ENCODE measurements at regions not wholly inside any gene's neighbourhood (a gene's known extent, or its start where the extent isn't known, plus 50 kb on each side); places are given as distances from the start of the nearest gene placed in this dataset.

DNA sequence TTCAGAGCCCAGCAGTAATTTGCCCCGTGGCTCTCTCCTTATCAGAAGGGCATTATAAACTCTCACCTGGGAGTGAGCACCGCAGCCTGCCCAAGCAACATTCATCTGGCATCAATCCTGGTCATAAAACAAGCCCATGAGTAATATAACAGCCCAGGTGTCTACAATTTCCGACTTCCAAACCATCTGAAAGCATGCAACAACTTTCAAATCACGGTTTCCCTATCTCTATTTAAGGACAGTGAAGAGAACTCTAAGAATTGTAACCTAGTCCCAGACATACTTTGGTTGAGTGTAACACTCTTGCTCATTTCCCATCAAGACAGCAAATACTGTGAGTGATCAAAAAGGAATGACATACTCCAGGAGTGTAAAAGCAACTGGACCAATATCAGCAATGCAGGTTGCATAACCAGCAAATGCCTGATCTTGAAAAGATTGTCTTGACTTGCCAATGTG, 487.4 kb upstream of the SOX9 start:
- Mint-ChIP-seq H3K27ac (ENCODE audit: low read depth, unreplicated experiment) (no peak overlapping the region), H3K4me3 (ENCODE audit: unreplicated experiment) (peak overlapping the region; percentile 25), H3K36me3 (ENCODE audit: insufficient read depth, unreplicated experiment) (no peaks in the 10 kb centered on the region), H3K9me3 (ENCODE audit: unreplicated experiment) (no peaks in the 10 kb centered on the region), H3K4me1 (ENCODE audit: insufficient read depth, unreplicated experiment) (peaks cover 21% of the 10 kb centered on the region), H3K27me3 (ENCODE audit: insufficient read depth, unreplicated experiment) (no peaks in the 10 kb centered on the region)
- TF ChIP-seq, protein P1, sequence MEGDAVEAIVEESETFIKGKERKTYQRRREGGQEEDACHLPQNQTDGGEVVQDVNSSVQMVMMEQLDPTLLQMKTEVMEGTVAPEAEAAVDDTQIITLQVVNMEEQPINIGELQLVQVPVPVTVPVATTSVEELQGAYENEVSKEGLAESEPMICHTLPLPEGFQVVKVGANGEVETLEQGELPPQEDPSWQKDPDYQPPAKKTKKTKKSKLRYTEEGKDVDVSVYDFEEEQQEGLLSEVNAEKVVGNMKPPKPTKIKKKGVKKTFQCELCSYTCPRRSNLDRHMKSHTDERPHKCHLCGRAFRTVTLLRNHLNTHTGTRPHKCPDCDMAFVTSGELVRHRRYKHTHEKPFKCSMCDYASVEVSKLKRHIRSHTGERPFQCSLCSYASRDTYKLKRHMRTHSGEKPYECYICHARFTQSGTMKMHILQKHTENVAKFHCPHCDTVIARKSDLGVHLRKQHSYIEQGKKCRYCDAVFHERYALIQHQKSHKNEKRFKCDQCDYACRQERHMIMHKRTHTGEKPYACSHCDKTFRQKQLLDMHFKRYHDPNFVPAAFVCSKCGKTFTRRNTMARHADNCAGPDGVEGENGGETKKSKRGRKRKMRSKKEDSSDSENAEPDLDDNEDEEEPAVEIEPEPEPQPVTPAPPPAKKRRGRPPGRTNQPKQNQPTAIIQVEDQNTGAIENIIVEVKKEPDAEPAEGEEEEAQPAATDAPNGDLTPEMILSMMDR (IDR thresholded peaks at IDR 0.05; ENCODE audit: unreplicated experiment) = no peak
- CTCF ChIA-PET = no interaction called here
- BruUV-seq (replicated peaks) = no TSS peak
- POLR2A ChIA-PET = interaction anchor here (0.6 to 1.3 kb wide), 4 partner anchors 15 to 829 kb away, joined by 3 read pairs; no protein-coding TSS in a partner anchor
- DNase-seq (ENCODE audit: unreplicated experiment) = peak; percentile 83
- intact Hi-C loops (cut with micrococcal nuclease) = no loop called here

DNA sequence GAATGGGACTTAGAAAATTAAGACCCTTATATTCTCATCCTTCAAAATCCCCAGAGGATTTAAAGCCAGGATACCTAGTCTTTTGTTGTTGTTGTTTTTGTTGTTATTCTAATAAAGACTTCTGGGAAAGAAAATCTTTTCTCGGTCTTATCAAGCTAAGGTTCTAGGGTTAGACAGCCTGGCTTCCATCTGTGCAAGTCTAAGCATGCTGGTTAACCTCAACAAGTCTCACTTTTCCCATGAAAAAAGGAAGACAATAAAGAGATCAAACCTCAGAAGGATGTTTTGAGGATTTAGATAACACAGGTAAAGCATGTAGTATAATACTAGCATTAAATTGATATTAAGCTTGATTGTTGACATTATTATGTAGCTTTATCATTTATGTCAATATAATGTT, 486.4 kb upstream of the SOX9 start:
- H3K4me1 Mint-ChIP-seq (ENCODE audit: insufficient read depth, unreplicated experiment) = peaks cover 21% of the 10 kb centered on the region
- intact Hi-C loops (cut with micrococcal nuclease) = no loop called here
- no peaks in the 10 kb centered on the region for H3K27me3 Mint-ChIP-seq (ENCODE audit: insufficient read depth, unreplicated experiment)
- DNase-seq (ENCODE audit: unreplicated experiment) = no peak
- no peaks in the 10 kb centered on the region for H3K9me3 Mint-ChIP-seq (ENCODE audit: unreplicated experiment)
- ChIA-PET POLR2A (interaction anchor here (0.8 to 1.3 kb wide), 3 partner anchors 14 to 383 kb away, joined by 3 to 4 read pairs (median 3); no protein-coding TSS in a partner anchor), CTCF (interaction anchor here (0.6 kb wide), 2 partner anchors 148 to 173 kb away, joined by 3 to 4 read pairs; no protein-coding TSS in a partner anchor)
- H3K4me3 Mint-ChIP-seq (ENCODE audit: unreplicated experiment) = no peak overlapping the region
- no TSS peak for BruUV-seq (replicated peaks)
- H3K36me3 Mint-ChIP-seq (ENCODE audit: insufficient read depth, unreplicated experiment) = no peaks in the 10 kb centered on the region
- TF ChIP-seq, protein P1 (IDR thresholded peaks at IDR 0.05; ENCODE audit: unreplicated experiment) = no peak
- H3K27ac Mint-ChIP-seq (ENCODE audit: low read depth, unreplicated experiment) = no peak overlapping the region

DNA sequence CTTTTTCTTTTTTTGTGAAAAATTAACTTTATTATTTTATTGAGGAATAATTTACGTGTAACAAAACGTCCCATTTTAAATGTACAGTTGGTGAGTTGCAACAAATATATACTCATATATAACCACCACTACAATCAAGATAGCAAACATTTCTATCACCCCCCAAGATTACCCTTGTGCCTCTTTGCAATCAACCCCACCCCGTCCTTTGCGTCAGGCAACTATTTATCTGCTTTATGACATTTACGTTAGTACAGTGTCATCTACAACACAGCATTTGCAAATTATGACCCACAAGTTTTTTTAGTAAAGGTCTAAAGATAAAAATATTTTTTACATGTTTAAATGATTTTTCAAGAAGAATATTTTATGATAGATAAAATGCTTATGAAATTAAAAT, 485.6 kb upstream of the SOX9 start:
- POLR2A ChIA-PET = no interaction called here
- CTCF ChIA-PET = interaction anchor here (0.6 kb wide), 1 partner anchor 172 kb away, joined by 4 read pairs; no protein-coding TSS in a partner anchor
- no peaks in the 10 kb centered on the region for H3K27me3 Mint-ChIP-seq (ENCODE audit: insufficient read depth, unreplicated experiment)

DNA sequence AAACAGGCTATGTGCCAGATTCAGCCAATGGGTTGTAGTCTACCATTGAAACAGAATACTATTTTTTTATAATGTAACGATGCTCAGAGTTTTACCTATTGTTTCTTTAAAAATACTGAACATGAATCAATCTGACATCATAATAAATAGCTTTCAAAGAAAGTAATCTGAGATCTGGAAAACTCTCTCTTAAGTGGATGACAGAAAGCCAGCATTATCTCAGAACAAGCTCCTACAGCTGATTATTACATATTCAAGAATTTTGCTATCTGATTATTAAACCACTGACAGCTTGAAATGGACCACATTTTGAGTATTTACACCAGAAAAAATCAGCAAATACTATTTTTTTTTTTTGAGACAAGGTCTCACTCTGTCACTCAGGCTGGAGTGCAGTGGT, 484.2 kb upstream of the SOX9 start:
- H3K9me3 Mint-ChIP-seq (ENCODE audit: unreplicated experiment) = peaks cover 7% of the 10 kb centered on the region
- TF ChIP-seq, protein P1 (IDR thresholded peaks at IDR 0.05; ENCODE audit: unreplicated experiment) = no peak
- H3K4me1 Mint-ChIP-seq (ENCODE audit: insufficient read depth, unreplicated experiment) = peaks cover 13% of the 10 kb centered on the region
- H3K27me3 Mint-ChIP-seq (ENCODE audit: insufficient read depth, unreplicated experiment) = no peaks in the 10 kb centered on the region
- BruUV-seq (replicated peaks) = no TSS peak
- no peak overlapping the region for H3K4me3 Mint-ChIP-seq (ENCODE audit: unreplicated experiment)
- no peak for DNase-seq (ENCODE audit: unreplicated experiment)
- intact Hi-C loops (cut with micrococcal nuclease) = no loop called here
- CTCF ChIA-PET = no interaction called here
- POLR2A ChIA-PET = interaction anchor here (1.4 kb wide), 1 partner anchor 9 kb away, joined by 5 read pairs; no protein-coding TSS in a partner anchor
- no peaks in the 10 kb centered on the region for H3K36me3 Mint-ChIP-seq (ENCODE audit: insufficient read depth, unreplicated experiment)
- H3K27ac Mint-ChIP-seq (ENCODE audit: low read depth, unreplicated experiment) = no peak overlapping the region

More for the DNA sequence above, 485.6 kb upstream of the SOX9 start:
- BruUV-seq (replicated peaks) = no TSS peak
- Mint-ChIP-seq H3K9me3 (ENCODE audit: unreplicated experiment) (peaks cover under 1% of the 10 kb centered on the region), H3K36me3 (ENCODE audit: insufficient read depth, unreplicated experiment) (no peaks in the 10 kb centered on the region), H3K27ac (ENCODE audit: low read depth, unreplicated experiment) (no peak overlapping the region), H3K4me1 (ENCODE audit: insufficient read depth, unreplicated experiment) (peaks cover 21% of the 10 kb centered on the region), H3K4me3 (ENCODE audit: unreplicated experiment) (no peak overlapping the region)
- TF ChIP-seq, protein P1 (IDR thresholded peaks at IDR 0.05; ENCODE audit: unreplicated experiment) = no peak
- no peak for DNase-seq (ENCODE audit: unreplicated experiment)
- intact Hi-C loops (cut with micrococcal nuclease) = no loop called here

Data from MCF 10A (cell line).